AG04449 (cell line): ENCODE measurements at regions not wholly inside any gene's neighbourhood (a gene's known extent, or its start where the extent isn't known, plus 50 kb on each side); places are given as distances from the start of the nearest gene placed in this dataset.

ENCODE experiments used
- CTCF ChIA-PET: fragments of 350-600 bp; formaldehyde crosslinking; extraction: SDS; loops from one replicate; lab custom pipeline; 2021; ENCODE audit warnings: antibody characterized with exemption; lab: Yijun Ruan, JAX
- POLR2A ChIA-PET: fragments of 400-600, 350-600 bp; formaldehyde crosslinking; extraction: SDS; loops from one replicate; lab custom pipeline; 2020; ENCODE audit warnings: antibody characterized with exemption, inconsistent platforms; lab: Yijun Ruan, JAX
- DNase-seq: peaks from one replicate; pipeline ENCODE4 v3.0.0-alpha.2; 2010; ENCODE audit warnings: low read depth, low spot score
- H3K4me3 ChIP-seq: 2 replicates; pipeline ENCODE4 v1.5.1; 2011; ENCODE audit warnings: low read depth, mild to moderate bottlenecking, control low read depth, low read length
- CTCF ChIP-seq: IDR thresholded peaks from one replicate; pipeline ENCODE4 v1.5.1; 2011; ENCODE audit warnings: mild to moderate bottlenecking, moderate library complexity, low read length, control low read depth, inconsistent platforms; ENCODE audit not compliant: insufficient read depth; ENCODE audit errors: missing control alignments

- no peak for TF ChIP-seq CTCF
- no peak for DNase-seq
- H3K4me3 ChIP-seq, result no peak overlapping the region
- ChIA-PET CTCF (no interaction called here), POLR2A (no interaction called here)
These were observed 1334.3 kb upstream of the ZEB2 start for GRCh38 chr2:145854039-145854755.

GRCh38 chr2:145851730-145852129, 1331.8 kb upstream of the ZEB2 start:
- POLR2A ChIA-PET, result no interaction called here
- no peak overlapping the region for H3K4me3 ChIP-seq
- TF ChIP-seq CTCF, result no peak
- no peak for DNase-seq
- CTCF ChIA-PET, result no interaction called here

GRCh38 chr2:145849466-145849865, 1329.5 kb upstream of the ZEB2 start:
- DNase-seq, result no peak
- ChIA-PET POLR2A (no interaction called here), CTCF (no interaction called here)
- no peak overlapping the region for H3K4me3 ChIP-seq
- TF ChIP-seq CTCF, result no peak

GRCh38 chr2:145846982-145847381, 1327.1 kb upstream of the ZEB2 start:
- CTCF ChIA-PET, result no interaction called here
- H3K4me3 ChIP-seq, result no peak overlapping the region
- TF ChIP-seq CTCF, result no peak
- POLR2A ChIA-PET, result no interaction called here
- no peak for DNase-seq

GRCh38 chr2:145845923-145846322, 1326.0 kb upstream of the ZEB2 start:
- ChIA-PET CTCF (no interaction called here), POLR2A (no interaction called here)
- no peak for TF ChIP-seq CTCF
- no peak overlapping the region for H3K4me3 ChIP-seq
- DNase-seq, result no peak

- H3K4me3 ChIP-seq, result no peak overlapping the region
- no peak for TF ChIP-seq CTCF
- POLR2A ChIA-PET, result no interaction called here
- CTCF ChIA-PET, result no interaction called here
- no peak for DNase-seq
These were observed 1325.4 kb upstream of the ZEB2 start for GRCh38 chr2:145845207-145845894.
